Keratinocyte (primary cell): ENCODE measurements at regions not wholly inside any gene's neighbourhood (a gene's known extent, or its start where the extent isn't known, plus 50 kb on each side); places are given as distances from the start of the nearest gene placed in this dataset.
"Not testable (repeated sequence)": the region's sequence is repeated elsewhere in the genome, so short reads cannot be mapped to it uniquely, and the experiment has no call there.

Experiments used
- DNase-seq: peaks from one replicate; pipeline ENCODE4 v3.0.0-alpha.2; 2011; ENCODE audit warnings: low read depth, missing footprints, low spot score
- FAIRE-seq: peaks from 2 replicates; lab custom pipeline; 2011; peaks lifted over from hg19 to GRCh38; lab: Jason Lieb, UNC
- H2AFZ ChIP-seq: 2 replicates; pipeline ENCODE4 v1.6.0; 2012; ENCODE audit warnings: low read length, control low read depth, inconsistent platforms; ENCODE audit not compliant: control insufficient read depth
- H3K27ac ChIP-seq: 2 replicates; pipeline ENCODE4 v1.5.1; 2011; ENCODE audit warnings: low read length; ENCODE audit not compliant: control insufficient read depth, insufficient read depth
- H3K27me3 ChIP-seq: 3 replicates; pipeline ENCODE4 v1.6.0; 2011; ENCODE audit warnings: low read length; ENCODE audit not compliant: control insufficient read depth, insufficient read depth; ENCODE audit errors: extremely low read depth
- H3K36me3 ChIP-seq, 2 experiments: 2 replicates in 1 of 2; 3 replicates in 1 of 2; pipeline ENCODE4 v1.5.1; 2011; ENCODE audit warnings: low read length in 2 of 2, mild to moderate bottlenecking in 1 of 2; ENCODE audit not compliant: control insufficient read depth in 2 of 2, insufficient read depth in 2 of 2; ENCODE audit errors: extremely low read depth in 1 of 2
- H3K4me1 ChIP-seq: 3 replicates; pipeline ENCODE4 v1.5.1; 2011; ENCODE audit warnings: low read length; ENCODE audit not compliant: control insufficient read depth, insufficient read depth; ENCODE audit errors: extremely low read depth
- H3K4me2 ChIP-seq: 3 replicates; pipeline ENCODE4 v1.6.0; 2011; ENCODE audit warnings: low read depth, low read length; ENCODE audit not compliant: control insufficient read depth, insufficient read depth; ENCODE audit errors: extremely low read depth
- H3K4me3 ChIP-seq, 3 experiments: fragments of 200-600 bp in 1 of 3; sonication (generic) in 1 of 3; 2 replicates in 2 of 3; 3 replicates in 1 of 3; pipeline ENCODE4 v1.5.1; 2011 to 2016; ENCODE audit warnings: low read length in 3 of 3, mild to moderate bottlenecking in 3 of 3, control low read depth in 2 of 3, inconsistent platforms in 1 of 3, low read depth in 1 of 3, mixed read lengths in 1 of 3, mixed run types in 1 of 3, moderate library complexity in 1 of 3; ENCODE audit not compliant: control insufficient read depth in 2 of 3, insufficient read depth in 2 of 3; ENCODE audit errors: extremely low read depth in 1 of 3
- H3K79me2 ChIP-seq: 2 replicates; pipeline ENCODE4 v1.6.0; 2012; ENCODE audit warnings: low read length; ENCODE audit not compliant: control insufficient read depth, insufficient read depth
- H3K9ac ChIP-seq: 3 replicates; pipeline ENCODE4 v1.6.0; 2011; ENCODE audit warnings: low read length; ENCODE audit not compliant: control insufficient read depth, insufficient read depth; ENCODE audit errors: extremely low read depth
- H3K9me1 ChIP-seq: 3 replicates; pipeline ENCODE4 v1.6.0; 2011; ENCODE audit warnings: low read length; ENCODE audit not compliant: control insufficient read depth, insufficient read depth; ENCODE audit errors: extremely low read depth
- H3K9me3 ChIP-seq: 2 replicates; pipeline ENCODE4 v1.5.1; 2012; ENCODE audit warnings: low read depth, low read length; ENCODE audit not compliant: control insufficient read depth
- H4K20me1 ChIP-seq: 3 replicates; pipeline ENCODE4 v1.6.0; 2011; ENCODE audit warnings: low read length; ENCODE audit not compliant: control insufficient read depth, insufficient read depth; ENCODE audit errors: extremely low read depth
- CTCF ChIP-seq, 3 experiments: IDR thresholded peaks in 1 of 3; conservative IDR thresholded peaks in 1 of 3; optimal IDR thresholded peaks in 1 of 3; 2 replicates in 2 of 3; 3 replicates in 1 of 3; pipeline versions ENCODE3 to v1.5.1; 2011; ENCODE audit warnings: low read length in 3 of 3, mild to moderate bottlenecking in 3 of 3, moderate library complexity in 2 of 3, control low read depth in 1 of 3, inconsistent platforms in 1 of 3; ENCODE audit not compliant: insufficient read depth in 2 of 3; ENCODE audit errors: extremely low read depth in 1 of 3
- EZH2 ChIP-seq: IDR thresholded peaks from one replicate; pipeline ENCODE4 v1.6.1; 2012; ENCODE audit warnings: inconsistent platforms, mild to moderate bottlenecking, low read length, moderate library complexity
- dilution Hi-C: fragments of 300-500 bp; cut with MboI; formaldehyde crosslinking; loops from one replicate; pipeline ENCODE4 v1.7.0; 2020; ENCODE audit warnings: low sequenced_read_pairs; ENCODE audit not compliant: extremely low pct_ligation_motif_present

GRCh38 chr5:51242456-51242855 is 140.8 kb upstream of the ISL1 start:
- no peak overlapping the region for H3K9ac ChIP-seq
- no peaks in the 10 kb centered on the region for H3K36me3 ChIP-seq
- DNase-seq (no peak), FAIRE-seq (no peak)
- no peaks in the 10 kb centered on the region for H3K4me1 ChIP-seq
- H3K79me2 ChIP-seq: no peaks in the 10 kb centered on the region
- H3K9me1 ChIP-seq: no peaks in the 10 kb centered on the region
- H3K27me3 ChIP-seq: no peaks in the 10 kb centered on the region
- peak overlapping the region; percentile 30 for H2AFZ ChIP-seq
- H3K9me3 ChIP-seq: no peaks in the 10 kb centered on the region
- TF ChIP-seq EZH2 (no peak), CTCF (optimal IDR thresholded peaks at IDR 0.05 in 1 of 3, IDR thresholded peaks at IDR 0.05 in 1 of 3, conservative IDR thresholded peaks at IDR 0.05 in 1 of 3; ENCODE audit: extremely low read depth in 1 of 3, insufficient read depth in 2 of 3, low read length in 3 of 3) (no peak)
- H4K20me1 ChIP-seq: no peaks in the 10 kb centered on the region
- no peak overlapping the region for H3K4me2 ChIP-seq
- no peak overlapping the region for H3K27ac ChIP-seq
- dilution Hi-C loops: no loop called here
- no peak overlapping the region for H3K4me3 ChIP-seq

GRCh38 chr5:51250957-51251356 is 132.3 kb upstream of the ISL1 start:
- H3K27me3 ChIP-seq, H3K4me2 ChIP-seq, H3K4me1 ChIP-seq, DNase-seq, H3K4me3 ChIP-seq, dilution Hi-C loops, H4K20me1 ChIP-seq, H3K9me1 ChIP-seq, H3K9ac ChIP-seq, FAIRE-seq, H3K9me3 ChIP-seq, H3K27ac ChIP-seq, H3K36me3 ChIP-seq, H3K79me2 ChIP-seq, H2AFZ ChIP-seq: not testable (repeated sequence)

- H2AFZ ChIP-seq: no peak overlapping the region
- H3K9me3 ChIP-seq: no peaks in the 10 kb centered on the region
- no peak overlapping the region for H3K4me2 ChIP-seq
- no peaks in the 10 kb centered on the region for H3K27me3 ChIP-seq
- H3K36me3 ChIP-seq: no peaks in the 10 kb centered on the region
- no peaks in the 10 kb centered on the region for H3K9me1 ChIP-seq
- H3K4me3 ChIP-seq: no peak overlapping the region
- H4K20me1 ChIP-seq: no peaks in the 10 kb centered on the region
- no peak for FAIRE-seq
- H3K9ac ChIP-seq: no peak overlapping the region
- H3K79me2 ChIP-seq: no peaks in the 10 kb centered on the region
- no peak overlapping the region for H3K27ac ChIP-seq
- dilution Hi-C loops: no loop called here
- TF ChIP-seq EZH2: no peak
- TF ChIP-seq CTCF (optimal IDR thresholded peaks at IDR 0.05 in 1 of 3, IDR thresholded peaks at IDR 0.05 in 1 of 3, conservative IDR thresholded peaks at IDR 0.05 in 1 of 3; ENCODE audit: extremely low read depth in 1 of 3, insufficient read depth in 2 of 3, low read length in 3 of 3): no peak
- no peak for DNase-seq
- no peaks in the 10 kb centered on the region for H3K4me1 ChIP-seq
Measured at GRCh38 chr5:51271261-51271660, 112.0 kb upstream of the ISL1 start.
